GM23338 (cell line): ENCODE measurements at regions not wholly inside any gene's neighbourhood (a gene's known extent, or its start where the extent isn't known, plus 50 kb on each side); places are given as distances from the start of the nearest gene placed in this dataset.

Experiments used
- ATAC-seq: fragments of 200-7000 bp; cut with Tn5 transposase; 3 replicates; pipeline ENCODE4 v1.9.1; 2020
- DNase-seq: peaks from one replicate; pipeline ENCODE4 v3.0.0-alpha.2; 2015; ENCODE audit warnings: low spot score
- H2AFZ ChIP-seq: fragments of 200-600 bp; sonication (generic); 2 replicates; pipeline ENCODE4 v1.8.0; 2016; ENCODE audit warnings: antibody characterized with exemption, mild to moderate bottlenecking, moderate library complexity
- H3F3A ChIP-seq: fragments of 200-600 bp; sonication (generic); replicated peaks from 2 replicates; pipeline ENCODE4 v1.8.0; 2017; ENCODE audit warnings: antibody characterized with exemption, mixed run types, low read depth
- H3K27ac ChIP-seq: fragments of 200-600 bp; sonication (generic); 2 replicates; pipeline ENCODE4 v1.6.1; 2016; ENCODE audit warnings: low read depth
- H3K27me3 ChIP-seq: fragments of 200-600 bp; sonication (generic); 2 replicates; pipeline ENCODE4 v1.8.0; 2016; ENCODE audit warnings: mild to moderate bottlenecking, mixed run types, moderate library complexity; ENCODE audit not compliant: insufficient read depth
- H3K36me3 ChIP-seq: fragments of 200-600 bp; sonication (generic); 2 replicates; pipeline ENCODE4 v1.8.0; 2016; ENCODE audit warnings: mild to moderate bottlenecking; ENCODE audit not compliant: insufficient read depth
- H3K4me1 ChIP-seq: fragments of 200-600 bp; sonication (generic); 2 replicates; pipeline ENCODE4 v1.8.0; 2016; ENCODE audit warnings: mild to moderate bottlenecking, moderate library complexity; ENCODE audit not compliant: insufficient read depth
- H3K4me2 ChIP-seq: fragments of 200-600 bp; sonication (generic); 2 replicates; pipeline ENCODE4 v1.7.1; 2017; ENCODE audit warnings: mixed run types
- H3K4me3 ChIP-seq: fragments of 200-600 bp; sonication (generic); 2 replicates; pipeline ENCODE4 v1.6.1; 2016; ENCODE audit warnings: mixed run types
- H3K79me2 ChIP-seq: fragments of 200-600 bp; sonication (generic); replicated peaks from 2 replicates; pipeline ENCODE4 v1.8.0; 2017; ENCODE audit warnings: mild to moderate bottlenecking; ENCODE audit not compliant: insufficient read depth
- H3K9me2 ChIP-seq: fragments of 200-600 bp; sonication (generic); 2 replicates; pipeline ENCODE4 v1.8.0; 2017; ENCODE audit not compliant: insufficient read depth
- H4K20me1 ChIP-seq: fragments of 200-600 bp; sonication (generic); replicated peaks from 2 replicates; pipeline ENCODE4 v1.8.0; 2017; ENCODE audit warnings: mild to moderate bottlenecking; ENCODE audit not compliant: insufficient read depth
- H3K27ac Mint-ChIP-seq: 2 replicates; pipeline ENCODE4 v1.8.0; 2020; ENCODE audit warnings: inconsistent platforms, mild to moderate bottlenecking, moderate library complexity, mixed read lengths
- H3K27me3 Mint-ChIP-seq: 3 replicates; pipeline ENCODE4 v1.8.0; 2022; ENCODE audit warnings: low read depth, mild to moderate bottlenecking, moderate library complexity, mixed read lengths, inconsistent platforms; ENCODE audit not compliant: insufficient read depth, poor library complexity
- H3K36me3 Mint-ChIP-seq: 3 replicates; pipeline ENCODE4 v1.8.0; 2021; ENCODE audit warnings: low read depth, mild to moderate bottlenecking, inconsistent platforms, moderate library complexity, mixed read lengths
- H3K4me1 Mint-ChIP-seq: 3 replicates; pipeline ENCODE4 v1.8.0; 2020; ENCODE audit warnings: mild to moderate bottlenecking, inconsistent platforms, mixed read lengths
- H3K4me3 Mint-ChIP-seq: 3 replicates; pipeline ENCODE4 v1.8.0; 2021; ENCODE audit warnings: moderate library complexity, mild to moderate bottlenecking, inconsistent platforms, mixed read lengths
- H3K9me3 Mint-ChIP-seq: 3 replicates; pipeline ENCODE4 v1.8.0; 2020; ENCODE audit warnings: moderate library complexity, mild to moderate bottlenecking, inconsistent platforms, mixed read lengths
- CREB1 ChIP-seq: fragments of 250-450 bp; sonication (Bioruptor Pico); IDR thresholded peaks from 2 replicates; pipeline ENCODE4 v1.5.0; 2020; ENCODE audit warnings: low read depth, mild to moderate bottlenecking, moderate library complexity
- CTCF ChIP-seq, 2 experiments: fragments of 200-600 bp in 1 of 2; sonication (generic) in 1 of 2; conservative IDR thresholded peaks; 2 replicates each; pipeline versions ENCODE4 v1.5.1 to v1.6.1; 2016 to 2017; ENCODE audit warnings: antibody characterized with exemption in 2 of 2, low read depth in 2 of 2, mild to moderate bottlenecking in 2 of 2, moderate library complexity in 1 of 2
- ETS1 ChIP-seq: IDR thresholded peaks from 2 replicates; pipeline ENCODE4 v1.6.1; 2016; ENCODE audit warnings: antibody characterized with exemption
- EZH2 ChIP-seq: fragments of 200-600 bp; sonication (generic); IDR thresholded peaks from one replicate; pipeline ENCODE4 v1.8.0; 2017; ENCODE audit warnings: antibody characterized with exemption, mild to moderate bottlenecking, low read depth; ENCODE audit not compliant: unreplicated experiment
- EZH2phosphoT487 ChIP-seq: fragments of 200-600 bp; sonication (generic); IDR thresholded peaks from one replicate; pipeline ENCODE4 v1.8.1; 2018; ENCODE audit warnings: antibody characterized with exemption; ENCODE audit not compliant: unreplicated experiment
- JUNB ChIP-seq: IDR thresholded peaks from one replicate; pipeline ENCODE4 v1.6.1; 2016; ENCODE audit warnings: antibody characterized with exemption; ENCODE audit not compliant: unreplicated experiment
- NANOG ChIP-seq: IDR thresholded peaks from 2 replicates; pipeline ENCODE4 v1.6.1; 2016; ENCODE audit warnings: antibody characterized with exemption, borderline replicate concordance
- POLR2AphosphoS5 ChIP-seq: IDR thresholded peaks from 2 replicates; pipeline ENCODE4 v1.6.1; 2016; ENCODE audit warnings: antibody characterized with exemption, low read depth
- REST ChIP-seq: IDR thresholded peaks from one replicate; pipeline ENCODE4 v1.6.1; 2018; ENCODE audit warnings: antibody characterized with exemption; ENCODE audit not compliant: unreplicated experiment
- STAT1 ChIP-seq: IDR thresholded peaks from one replicate; pipeline ENCODE4 v1.6.1; 2016; ENCODE audit warnings: antibody characterized with exemption; ENCODE audit not compliant: unreplicated experiment
- ZNF114 ChIP-seq: fragments of 250-450 bp; sonication (Bioruptor Pico); IDR thresholded peaks from 2 replicates; pipeline ENCODE4 v1.5.0; 2020; ENCODE audit warnings: mild to moderate bottlenecking, moderate library complexity
- ZNF331 ChIP-seq: fragments of 250-450 bp; sonication (Bioruptor Pico); IDR thresholded peaks from 2 replicates; pipeline ENCODE4 v1.5.0; 2020; ENCODE audit warnings: low read depth, mild to moderate bottlenecking, moderate library complexity
- ZNF462 ChIP-seq: fragments of 250-450 bp; sonication (Bioruptor Pico); IDR thresholded peaks from 2 replicates; pipeline ENCODE4 v1.5.0; 2020; ENCODE audit warnings: mild to moderate bottlenecking, moderate library complexity

GRCh38 chr20:47950913-47951283, 165.6 kb upstream of the SULF2 start:
- no peaks in the 10 kb centered on the region; the same call in 2 of the 3 replicates for H3K9me3 Mint-ChIP-seq
- H3K27ac ChIP-seq = no peak overlapping the region
- TF ChIP-seq CTCF (conservative IDR thresholded peaks at IDR 0.05; ENCODE audit: low read depth in 2 of 2) = no peak
- TF ChIP-seq POLR2AphosphoS5 = no peak
- TF ChIP-seq ETS1 = no peak
- TF ChIP-seq CREB1 (CRISPR knock-in tag) = no peak
- TF ChIP-seq EZH2phosphoT487 = no peak
- TF ChIP-seq REST = no peak
- TF ChIP-seq ZNF114 = no peak
- no peak for TF ChIP-seq ZNF462 (CRISPR knock-in tag)
- TF ChIP-seq EZH2 = no peak
- no peak for TF ChIP-seq STAT1
- TF ChIP-seq ZNF331 (CRISPR knock-in tag) = no peak
- TF ChIP-seq JUNB = no peak
- no peak for TF ChIP-seq NANOG
- H3K36me3 Mint-ChIP-seq = no peaks in the 10 kb centered on the region
- no peaks in the 10 kb centered on the region for H3K79me2 ChIP-seq
- H3K4me3 Mint-ChIP-seq = no peak overlapping the region
- no peak overlapping the region for H3K27ac Mint-ChIP-seq
- no peaks in the 10 kb centered on the region for H3F3A ChIP-seq
- H3K36me3 ChIP-seq = no peaks in the 10 kb centered on the region
- H2AFZ ChIP-seq = no peak overlapping the region
- no peaks in the 10 kb centered on the region for H3K27me3 ChIP-seq
- peaks cover 14% of the 10 kb centered on the region for H3K27me3 Mint-ChIP-seq
- H3K4me2 ChIP-seq = no peak overlapping the region
- DNase-seq (no peak), ATAC-seq (no peak)
- H3K9me2 ChIP-seq = no peaks in the 10 kb centered on the region
- H3K4me1 ChIP-seq = peaks cover 8% of the 10 kb centered on the region; the same call in 1 of the 2 replicates
- no peaks in the 10 kb centered on the region for H4K20me1 ChIP-seq
- no peak overlapping the region for H3K4me3 ChIP-seq
- H3K4me1 Mint-ChIP-seq = peaks cover 10% of the 10 kb centered on the region
